HG02588 (cell line): ENCODE measurements at regions not wholly inside any gene's neighbourhood (a gene's known extent, or its start where the extent isn't known, plus 50 kb on each side); places are given as distances from the start of the nearest gene placed in this dataset.

Source experiments
- ATAC-seq: cut with Tn5 transposase; IDR thresholded peaks from one replicate; pipeline ENCODE4 v1.9.1; 2021; ENCODE audit warnings: mild to moderate bottlenecking, moderate library complexity; ENCODE audit not compliant: unreplicated experiment

- ATAC-seq: no peak
Measured at GRCh38 chr13:106246242-106246641, 289.2 kb downstream of the EFNB2 start.

GRCh38 chr13:106243011-106243565, 292.4 kb downstream of the EFNB2 start:
- ATAC-seq: no peak

- ATAC-seq: no peak
Measured at GRCh38 chr13:106241974-106242953, 293.2 kb downstream of the EFNB2 start.

GRCh38 chr13:106238690-106239089, 296.8 kb downstream of the EFNB2 start:
- ATAC-seq: no peak

GRCh38 chr13:106234636-106235035, 300.8 kb downstream of the EFNB2 start:
- no peak for ATAC-seq

GRCh38 chr13:106233134-106233735, 302.2 kb downstream of the EFNB2 start:
- no peak for ATAC-seq

GRCh38 chr13:106232681-106233080, 302.8 kb downstream of the EFNB2 start:
- no peak for ATAC-seq

GRCh38 chr13:106230450-106230849, 305.0 kb downstream of the EFNB2 start:
- no peak for ATAC-seq

GRCh38 chr13:106225126-106225525, 310.3 kb downstream of the EFNB2 start:
- ATAC-seq: no peak

- ATAC-seq: no peak
Measured at GRCh38 chr13:106220211-106220610, 315.3 kb downstream of the EFNB2 start.

GRCh38 chr13:106213028-106213757, 322.3 kb downstream of the EFNB2 start:
- no peak for ATAC-seq

GRCh38 chr13:106212386-106213010, 323.0 kb downstream of the EFNB2 start:
- ATAC-seq: no peak

- no peak for ATAC-seq
Measured at GRCh38 chr13:106210324-106210723, 325.1 kb downstream of the EFNB2 start.

GRCh38 chr13:106205871-106206270, 329.6 kb downstream of the EFNB2 start:
- no peak for ATAC-seq

- ATAC-seq: no peak
Measured at GRCh38 chr13:106197496-106197895, 338.0 kb downstream of the EFNB2 start.

- no peak for ATAC-seq
Measured at GRCh38 chr13:106187501-106188095, 347.9 kb downstream of the EFNB2 start.

GRCh38 chr13:106187101-106187500, 348.4 kb downstream of the EFNB2 start:
- no peak for ATAC-seq

- no peak for ATAC-seq
Measured at GRCh38 chr13:106186366-106187030, 349.0 kb downstream of the EFNB2 start.

- ATAC-seq: no peak
Measured at GRCh38 chr13:106184790-106185189, 350.7 kb downstream of the EFNB2 start.
